HG02642 (cell line): ENCODE measurements at regions not wholly inside any gene's neighbourhood (a gene's known extent, or its start where the extent isn't known, plus 50 kb on each side); places are given as distances from the start of the nearest gene placed in this dataset.

Experiments used
- ATAC-seq: cut with Tn5 transposase; IDR thresholded peaks from one replicate; pipeline ENCODE4 v1.9.1; 2021; ENCODE audit warnings: mild to moderate bottlenecking; ENCODE audit not compliant: unreplicated experiment, poor library complexity

GRCh38 chr7:86949779-86950260 lies 109.6 kb downstream of the ELAPOR2 start:
- ATAC-seq = peak; percentile 3

GRCh38 chr7:86949052-86949778 lies 110.2 kb downstream of the ELAPOR2 start:
- ATAC-seq = peak; percentile 91

DNA sequence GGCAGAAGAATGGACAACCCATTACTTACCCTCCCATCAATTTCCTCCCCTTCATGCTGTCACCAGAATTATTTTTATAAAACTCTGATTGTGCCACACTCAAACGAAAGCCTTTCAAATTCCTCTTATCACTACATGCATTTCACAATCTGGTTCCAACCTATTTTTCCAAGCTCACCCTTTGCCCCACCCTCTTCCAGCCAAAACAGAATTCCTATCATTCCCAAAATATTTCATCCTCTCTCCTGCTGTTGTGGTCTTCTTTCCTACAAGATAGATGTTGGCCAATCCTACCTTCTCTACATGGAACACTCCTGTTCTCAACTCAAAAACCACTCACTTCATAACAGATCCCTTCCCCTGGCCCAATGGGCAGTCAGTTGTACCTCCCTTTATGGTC lies 111.5 kb downstream of the ELAPOR2 start:
- no peak for ATAC-seq

GRCh38 chr7:86943447-86943846 lies 116.0 kb downstream of the ELAPOR2 start:
- ATAC-seq = no peak

- no peak for ATAC-seq
Measured at GRCh38 chr7:86942995-86943394, 116.5 kb downstream of the ELAPOR2 start.

DNA sequence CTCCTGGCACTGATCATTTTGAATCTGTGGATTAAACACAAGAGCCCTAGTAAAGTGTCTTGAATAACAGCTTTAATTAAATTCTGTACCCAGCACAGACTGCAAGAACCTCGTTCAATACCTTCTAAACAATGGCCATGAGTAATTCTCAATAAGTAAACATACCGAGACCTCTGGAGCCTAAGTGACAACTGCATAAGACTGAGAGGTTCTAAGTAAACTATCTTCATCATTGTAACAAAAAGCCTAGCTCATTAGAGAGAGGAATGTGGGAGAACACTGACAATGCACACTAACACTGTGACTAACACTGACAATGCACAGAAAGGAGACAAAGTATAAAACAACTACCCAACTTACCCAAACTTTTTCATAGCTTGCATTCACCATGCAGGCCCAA lies 117.4 kb downstream of the ELAPOR2 start:
- no peak for ATAC-seq

DNA sequence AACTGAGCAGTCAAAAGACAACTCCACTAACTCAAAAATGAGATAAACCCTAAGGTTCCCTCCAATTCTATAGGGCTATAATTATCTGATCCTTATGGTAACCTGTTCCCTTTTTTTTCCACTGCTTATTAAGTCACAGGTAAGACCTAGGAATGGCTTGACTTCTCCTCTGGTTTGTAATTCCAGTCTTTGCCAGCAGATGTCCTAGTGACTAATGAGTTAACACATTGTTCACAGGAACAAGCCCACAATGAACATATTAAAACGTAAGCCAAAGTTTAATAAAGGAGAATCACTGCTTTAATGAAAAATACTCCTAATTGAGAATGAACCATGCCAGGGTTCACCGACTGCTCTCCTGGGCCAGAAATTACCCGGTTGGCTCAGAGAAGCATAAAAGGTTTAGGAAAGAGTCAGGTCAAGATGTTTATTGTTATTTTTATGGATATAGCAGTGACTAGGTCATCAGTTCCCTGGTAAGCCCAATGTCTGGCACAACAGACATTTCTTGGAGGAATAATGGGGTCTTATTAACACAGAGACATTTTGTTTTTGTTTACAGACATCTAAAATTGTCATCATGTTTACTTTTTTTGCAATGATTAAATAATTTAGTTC lies 120.1 kb downstream of the ELAPOR2 start:
- peak; percentile 79 for ATAC-seq

- ATAC-seq = no peak
Measured at GRCh38 chr7:86937363-86937878, 122.0 kb downstream of the ELAPOR2 start.

DNA sequence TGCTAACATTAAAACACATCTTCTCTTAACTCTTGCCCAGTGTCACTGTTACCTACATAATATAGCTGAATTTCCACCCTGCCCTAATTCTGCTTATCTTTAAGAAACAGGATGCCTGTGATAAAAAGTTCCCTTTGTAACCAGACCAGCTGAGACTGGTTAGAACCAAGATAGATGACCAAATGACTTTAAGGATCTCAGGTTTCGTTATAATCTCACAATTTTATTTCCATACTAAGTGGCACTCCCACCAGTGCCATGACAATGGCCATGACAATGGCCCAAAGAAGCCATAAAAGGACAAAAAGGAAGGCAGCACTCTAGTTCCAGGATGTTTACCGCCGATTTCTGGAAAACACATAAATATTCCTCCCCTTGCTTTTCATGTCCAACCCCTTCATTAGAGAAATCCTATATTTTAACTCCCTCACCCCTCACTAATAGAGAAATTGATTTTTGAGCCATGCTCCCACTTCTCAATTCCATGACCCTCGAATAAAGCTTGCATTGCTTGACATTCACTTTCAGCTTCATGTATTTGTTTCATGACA lies 126.1 kb downstream of the ELAPOR2 start:
- no peak for ATAC-seq

DNA sequence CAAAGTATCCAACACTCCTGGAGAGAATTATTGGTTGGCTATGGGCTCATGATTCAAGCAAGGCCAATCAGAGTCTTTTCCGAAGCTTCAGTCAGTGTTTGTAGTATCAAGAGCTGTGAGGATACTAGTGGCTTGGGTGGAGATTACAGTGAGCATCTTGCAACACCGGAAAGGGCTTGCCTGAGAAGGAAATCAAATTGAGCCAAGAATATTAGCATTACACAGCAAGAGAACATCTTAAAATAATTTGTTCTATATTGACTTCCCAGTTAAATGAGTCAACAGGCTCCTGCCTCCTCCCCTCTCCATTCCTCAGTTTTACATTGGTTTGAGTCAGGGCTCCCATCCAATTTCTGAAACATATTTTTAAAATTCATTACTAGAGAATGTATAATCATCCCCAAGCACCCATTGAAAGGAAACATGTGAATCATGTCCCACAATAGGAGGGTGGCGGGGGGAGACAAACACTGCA lies 127.4 kb downstream of the ELAPOR2 start:
- no peak for ATAC-seq

DNA sequence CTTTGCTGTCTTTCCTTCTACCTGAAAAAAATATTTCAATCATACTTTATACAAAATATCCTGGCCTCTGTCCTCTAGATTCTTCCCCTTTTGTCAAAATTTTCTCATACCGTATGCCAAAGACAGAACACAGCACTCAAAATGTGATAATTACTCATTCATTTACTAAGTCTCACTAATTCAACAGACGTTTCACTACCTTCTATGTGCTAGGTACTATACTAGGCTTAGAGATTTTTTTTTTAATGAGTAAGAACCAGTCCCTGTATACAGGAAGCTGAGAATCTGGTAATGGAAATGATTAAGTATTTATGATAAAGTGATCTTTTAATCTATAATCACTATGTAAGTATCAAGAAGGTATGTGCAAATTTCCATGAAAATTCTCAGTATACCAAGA lies 128.0 kb downstream of the ELAPOR2 start:
- ATAC-seq = no peak

DNA sequence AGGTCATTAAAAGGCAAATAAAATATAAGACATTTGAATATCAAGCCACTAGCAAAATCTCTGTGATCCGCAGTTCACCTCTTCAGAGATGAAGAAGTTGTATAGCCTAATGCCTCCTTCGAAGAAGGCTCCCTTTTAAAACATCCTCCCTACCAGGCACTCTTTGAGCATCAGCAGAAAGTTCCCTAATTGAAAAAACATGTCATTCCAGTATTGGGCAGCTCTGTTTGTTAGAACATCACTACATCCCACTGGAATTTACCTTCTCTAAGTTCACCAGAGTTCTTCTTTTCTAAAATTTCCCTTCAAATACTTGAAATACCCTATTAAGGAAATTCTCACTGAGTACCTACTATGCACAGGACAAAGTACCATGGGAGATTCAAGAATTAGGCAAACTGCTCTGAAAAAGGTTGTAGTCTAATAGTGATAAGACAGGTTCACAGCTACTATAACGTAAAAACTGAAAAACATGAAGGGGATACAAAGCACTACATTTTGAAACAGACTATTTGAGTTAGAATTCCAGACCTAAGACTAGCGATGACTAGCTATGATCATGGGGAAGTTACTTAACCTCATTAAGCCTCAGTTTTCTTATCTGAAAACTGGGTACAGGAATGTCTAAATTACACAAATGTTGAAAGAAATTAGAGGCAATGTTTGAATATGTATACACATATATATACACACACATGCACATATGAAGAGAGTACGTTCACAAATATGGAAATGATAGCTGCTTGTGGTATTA lies 128.7 kb downstream of the ELAPOR2 start:
- no peak for ATAC-seq

GRCh38 chr7:86929293-86930109 lies 130.0 kb downstream of the ELAPOR2 start:
- ATAC-seq = peak; percentile 55

GRCh38 chr7:86928308-86928707 lies 131.1 kb downstream of the ELAPOR2 start:
- no peak for ATAC-seq

GRCh38 chr7:86926732-86927131 lies 132.7 kb downstream of the ELAPOR2 start:
- peak; percentile 74 for ATAC-seq

- ATAC-seq = no peak
Measured at GRCh38 chr7:86925221-86925620, 134.2 kb downstream of the ELAPOR2 start.

DNA sequence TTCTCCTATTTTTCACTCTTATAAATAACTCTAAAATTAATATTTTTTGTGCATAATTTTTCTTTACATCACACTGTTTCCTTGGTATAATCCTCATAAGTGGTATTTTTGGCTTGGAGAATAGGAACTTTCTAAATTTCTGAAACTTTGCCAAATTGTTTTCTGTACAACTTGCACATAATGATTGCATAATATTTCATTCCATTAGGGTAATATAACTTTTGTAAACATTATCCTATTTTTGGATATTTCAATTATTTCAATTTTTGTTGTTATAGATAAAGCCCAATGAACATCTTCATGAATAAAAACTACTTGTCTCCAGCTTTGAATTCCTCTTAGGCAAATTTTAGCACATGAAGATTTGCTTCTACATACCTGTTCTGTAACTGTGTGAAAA lies 135.9 kb downstream of the ELAPOR2 start:
- ATAC-seq = no peak

DNA sequence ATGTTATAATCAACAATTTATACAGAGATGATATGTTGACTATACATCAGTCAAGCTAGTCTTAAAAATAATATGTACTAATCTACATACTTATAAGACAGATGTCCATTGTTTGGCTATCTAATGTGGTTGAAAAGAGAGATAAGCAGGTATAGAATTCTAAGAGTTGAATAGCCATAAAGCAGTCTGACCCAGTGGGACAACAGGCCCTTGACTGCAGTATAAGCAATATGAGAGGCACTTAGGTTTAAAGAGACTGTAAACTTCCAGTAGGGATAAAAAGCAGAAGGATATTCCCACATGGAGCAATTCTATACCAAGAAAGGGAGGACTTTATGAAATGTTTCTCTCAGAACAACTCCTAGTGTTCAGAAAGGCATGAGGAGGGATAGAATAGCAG lies 139.3 kb downstream of the ELAPOR2 start:
- no peak for ATAC-seq

GRCh38 chr7:86918245-86918644 lies 141.2 kb downstream of the ELAPOR2 start:
- no peak for ATAC-seq
